ENCODE measurements at regions not wholly inside any gene's neighbourhood (a gene's known extent, or its start where the extent isn't known, plus 50 kb on each side); places are given as distances from the start of the nearest gene placed in this dataset.

GRCh38 chr17:72342627-72343527, 222.1 kb downstream of the SOX9 start:
- peaks cover 7% of the 10 kb centered on the region for H3K4me1 Mint-ChIP-seq
- H3K27ac Mint-ChIP-seq, result no peak overlapping the region
- TF ChIP-seq JUNB (IDR thresholded peaks at IDR 0.05; ENCODE audit: unreplicated experiment) (no peak), CTCF (conservative IDR thresholded peaks at IDR 0.05; ENCODE audit: low read depth in 2 of 2) (no peak), ETS1 (IDR thresholded peaks at IDR 0.05) (no peak), CREB1 (CRISPR knock-in tag; IDR thresholded peaks at IDR 0.05; ENCODE audit: low read depth) (no peak), ZNF462 (CRISPR knock-in tag; IDR thresholded peaks at IDR 0.05) (no peak), NANOG (IDR thresholded peaks at IDR 0.05; ENCODE audit: borderline replicate concordance) (no peak), REST (IDR thresholded peaks at IDR 0.05; ENCODE audit: unreplicated experiment) (no peak), ZNF331 (CRISPR knock-in tag; IDR thresholded peaks at IDR 0.05; ENCODE audit: low read depth) (no peak), POLR2AphosphoS5 (IDR thresholded peaks at IDR 0.05; ENCODE audit: low read depth) (no peak), EZH2 (IDR thresholded peaks at IDR 0.05; ENCODE audit: low read depth, unreplicated experiment) (no peak), EZH2phosphoT487 (IDR thresholded peaks at IDR 0.05; ENCODE audit: unreplicated experiment) (no peak)
- Histone ChIP-seq H3K4me1 (ENCODE audit: insufficient read depth) (no peaks in the 10 kb centered on the region), H3K27ac (ENCODE audit: low read depth) (no peak overlapping the region), H3K9me2 (ENCODE audit: insufficient read depth) (0 out of 2 replicates have a peak, but pooled peaks cover 3% of the 10 kb centered on the region), H3F3A (replicated peaks; ENCODE audit: low read depth) (no peaks in the 10 kb centered on the region), H3K4me3 (no peak overlapping the region), H4K20me1 (replicated peaks; ENCODE audit: insufficient read depth) (no peaks in the 10 kb centered on the region), H2AFZ (no peak overlapping the region), H3K4me2 (no peak overlapping the region), H3K27me3 (ENCODE audit: insufficient read depth) (no peaks in the 10 kb centered on the region), H3K79me2 (replicated peaks; ENCODE audit: insufficient read depth) (no peaks in the 10 kb centered on the region), H3K36me3 (ENCODE audit: insufficient read depth) (no peaks in the 10 kb centered on the region)
- no peak overlapping the region for H3K4me3 Mint-ChIP-seq
- no peaks in the 10 kb centered on the region for H3K36me3 Mint-ChIP-seq (ENCODE audit: low read depth)
- H3K27me3 Mint-ChIP-seq (ENCODE audit: insufficient read depth, low read depth, poor library complexity), result peaks cover 1% of the 10 kb centered on the region
- no peaks in the 10 kb centered on the region for H3K9me3 Mint-ChIP-seq
- DNase-seq (ENCODE audit: low spot score), result peak; percentile 5
- no peak for ATAC-seq

All from GM23338 (cell line).